A673 (cell line): ENCODE measurements at regions not wholly inside any gene's neighbourhood (a gene's known extent, or its start where the extent isn't known, plus 50 kb on each side); places are given as distances from the start of the nearest gene placed in this dataset.

Source experiments
- EZH2 ChIP-seq: fragments of 200-600 bp; sonication (generic); IDR thresholded peaks from 2 replicates; pipeline ENCODE4 v1.6.1; 2017; ENCODE audit warnings: borderline replicate concordance, low read depth, mild to moderate bottlenecking, mixed read lengths, antibody characterized with exemption, low read length; ENCODE audit not compliant: poor library complexity, severe bottlenecking
- TF ChIP-seq, protein P1 (sequence below): fragments of 300-800, 200-600 bp; sonication (generic); conservative IDR thresholded peaks from 2 replicates; pipeline ENCODE4 v1.5.1; 2017; ENCODE audit warnings: low read depth, mild to moderate bottlenecking, antibody characterized with exemption, low read length, moderate library complexity, mixed read lengths

- TF ChIP-seq, protein P1, sequence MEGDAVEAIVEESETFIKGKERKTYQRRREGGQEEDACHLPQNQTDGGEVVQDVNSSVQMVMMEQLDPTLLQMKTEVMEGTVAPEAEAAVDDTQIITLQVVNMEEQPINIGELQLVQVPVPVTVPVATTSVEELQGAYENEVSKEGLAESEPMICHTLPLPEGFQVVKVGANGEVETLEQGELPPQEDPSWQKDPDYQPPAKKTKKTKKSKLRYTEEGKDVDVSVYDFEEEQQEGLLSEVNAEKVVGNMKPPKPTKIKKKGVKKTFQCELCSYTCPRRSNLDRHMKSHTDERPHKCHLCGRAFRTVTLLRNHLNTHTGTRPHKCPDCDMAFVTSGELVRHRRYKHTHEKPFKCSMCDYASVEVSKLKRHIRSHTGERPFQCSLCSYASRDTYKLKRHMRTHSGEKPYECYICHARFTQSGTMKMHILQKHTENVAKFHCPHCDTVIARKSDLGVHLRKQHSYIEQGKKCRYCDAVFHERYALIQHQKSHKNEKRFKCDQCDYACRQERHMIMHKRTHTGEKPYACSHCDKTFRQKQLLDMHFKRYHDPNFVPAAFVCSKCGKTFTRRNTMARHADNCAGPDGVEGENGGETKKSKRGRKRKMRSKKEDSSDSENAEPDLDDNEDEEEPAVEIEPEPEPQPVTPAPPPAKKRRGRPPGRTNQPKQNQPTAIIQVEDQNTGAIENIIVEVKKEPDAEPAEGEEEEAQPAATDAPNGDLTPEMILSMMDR: no peak
- no peak for TF ChIP-seq EZH2
These were observed 616.8 kb downstream of the RWDD3 start for GRCh38 chr1:95850763-95851162.
